Adrenal gland (tissue), 9 donors: ENCODE measurements at regions not wholly inside any gene's neighbourhood (a gene's known extent, or its start where the extent isn't known, plus 50 kb on each side); places are given as distances from the start of the nearest gene placed in this dataset.
A peak's percentile ranks its signal among the peaks of the same experiment; 100 is the strongest.

Source experiments
- DNase-seq, 7 donors: peaks; one replicate each; pipeline ENCODE4 v3.0.0-alpha.2; 2019 to 2020
- H3K27ac ChIP-seq, 5 donors: fragments of 200-600 bp; sonication (generic) in 4 of 5; 1 replicate in 3 of 5; 2 replicates in 2 of 5; pipeline versions ENCODE4 v1.5.1 to v1.8.0; 2016 to 2020; ENCODE audit warnings: mild to moderate bottlenecking in 1 of 5
- H3K27me3 ChIP-seq: fragments of 200-600 bp; 2 replicates; pipeline ENCODE4 v1.8.0; 2021
- H3K36me3 ChIP-seq, 2 donors: fragments of 200-600 bp; replicated peaks in 1 of 2; 1 replicate in 1 of 2; 2 replicates in 1 of 2; pipeline versions ENCODE4 v1.5.1 to v1.8.0; 2018 to 2022
- H3K4me1 ChIP-seq, 2 donors: fragments of 200-600 bp; replicated peaks in 1 of 2; 1 replicate in 1 of 2; 2 replicates in 1 of 2; pipeline versions ENCODE4 v1.5.1 to v1.8.0; 2018 to 2021
- H3K4me3 ChIP-seq, 4 donors: fragments of 200-600 bp; sonication (generic) in 3 of 4; one replicate each; pipeline ENCODE4 v1.5.1; 2016 to 2018
- H3K9me3 ChIP-seq, 3 donors: fragments of 200-600 bp; sonication (generic) in 1 of 3; replicated peaks in 1 of 3; 1 replicate in 2 of 3; 2 replicates in 1 of 3; pipeline versions ENCODE4 v1.5.1 to v1.8.0; 2016 to 2021
- CTCF ChIP-seq, 6 experiments: fragments of 450-650 bp in 4 of 6; fragments of 200-600 bp in 2 of 6; sonication (generic) in 1 of 6; IDR thresholded peaks; 1 replicate in 5 of 6; 2 replicates in 1 of 6; pipeline versions ENCODE4 v1.5.1 to v1.8.0; 2016 to 2021; ENCODE audit warnings: antibody characterized with exemption in 6 of 6, mild to moderate bottlenecking in 2 of 6, moderate library complexity in 1 of 6
- POLR2A ChIP-seq, 2 donors: fragments of 450-650 bp; IDR thresholded peaks; one replicate each; pipeline ENCODE4 v1.6.1; 2017; ENCODE audit warnings: antibody characterized with exemption in 2 of 2, mild to moderate bottlenecking in 2 of 2, moderate library complexity in 1 of 2
- WGBS, 4 donors: extraction: QIAGEN DNeasy Blood & Tissue Kit in 2 of 4; methylation state at CpG; one replicate each; pipeline versions ENCODE4 v1.1.5 to v1.1.7; 2013 to 2017; 5-methylcytosine and 5-hydroxymethylcytosine counted together
- intact Hi-C, 2 donors: fragments of 100-400 bp; cut with DNase I; formaldehyde crosslinking; loops; one replicate each; pipeline versions ENCODE4 v1.14.1 to v1.15.0; 2022 to 2023
- donor health status: healthy with polysubstance abuse.
- donor health status: Bipolar disorder and iron deficiency.
- donor health status: DM: yes; HTN: yes; CAD: no.
- donor health status: DM: no; HTN: no; CAD: no.
- donor health status: DM: no; HTN: no; CAD: no.

GRCh38 chr2:100654611-100655010 lies 91.8 kb downstream of the PDCL3 start:
- Histone ChIP-seq H3K4me3 (no peak overlapping the region), H3K27me3 (peaks cover 4% of the 10 kb centered on the region), H3K36me3 (no peaks in the 10 kb centered on the region), H3K9me3 (no peaks in the 10 kb centered on the region), H3K4me1 (no peaks in the 10 kb centered on the region), H3K27ac (no peak overlapping the region)
- WGBS, 4 donors, result 88 to 90% (median 89%) methylated on average over 7 of the region's 7 CpGs
- DNase-seq, result peak in 1 of 7 donors; percentile 3
- intact Hi-C loops, result no loop called here
- TF ChIP-seq POLR2A (IDR thresholded peaks at IDR 0.05) (no peak), CTCF (IDR thresholded peaks at IDR 0.05) (no peak)

GRCh38 chr2:100655446-100655845 lies 92.7 kb downstream of the PDCL3 start:
- H3K27ac ChIP-seq, result no peak overlapping the region
- WGBS, 4 donors, result 77 to 88% (median 86%) methylated on average over 5 of the region's 5 CpGs
- TF ChIP-seq POLR2A (IDR thresholded peaks at IDR 0.05) (no peak), CTCF (IDR thresholded peaks at IDR 0.05) (no peak)

GRCh38 chr2:100655936-100656534 lies 93.2 kb downstream of the PDCL3 start:
- H3K9me3 ChIP-seq, result no peaks in the 10 kb centered on the region
- no peak for TF ChIP-seq POLR2A (IDR thresholded peaks at IDR 0.05)
- TF ChIP-seq CTCF (IDR thresholded peaks at IDR 0.05), result no peak
- no peak overlapping the region for H3K27ac ChIP-seq
- no peak for DNase-seq
- no peak overlapping the region for H3K4me3 ChIP-seq
- no peaks in the 10 kb centered on the region for H3K36me3 ChIP-seq
- H3K27me3 ChIP-seq, result peaks cover 4% of the 10 kb centered on the region
- peaks cover 0 to 1% of the 10 kb centered on the region in 2 donors for H3K4me1 ChIP-seq
- intact Hi-C loops, result no loop called here
- WGBS, 4 donors, result 86 to 94% (median 90%) methylated on average over 5 of the region's 5 CpGs

More at GRCh38 chr2:100655446-100655845, 92.7 kb downstream of the PDCL3 start:
- Histone ChIP-seq H3K36me3 (no peaks in the 10 kb centered on the region), H3K27me3 (peaks cover 4% of the 10 kb centered on the region), H3K9me3 (no peaks in the 10 kb centered on the region), H3K4me1 (no peaks in the 10 kb centered on the region), H3K4me3 (no peak overlapping the region)
- peak in 1 of 7 donors; percentile 1 for DNase-seq
- intact Hi-C loops, result no loop called here

GRCh38 chr2:100658017-100658416 lies 95.2 kb downstream of the PDCL3 start:
- Histone ChIP-seq H3K4me3 (no peak overlapping the region), H3K36me3 (no peaks in the 10 kb centered on the region), H3K9me3 (no peaks in the 10 kb centered on the region), H3K27ac (no peak overlapping the region), H3K4me1 (peaks cover 0 to 3% of the 10 kb centered on the region in 2 donors), H3K27me3 (peaks cover 4% of the 10 kb centered on the region)
- intact Hi-C loops, result no loop called here
- no peak for DNase-seq
- TF ChIP-seq CTCF (IDR thresholded peaks at IDR 0.05), result no peak
- TF ChIP-seq POLR2A (IDR thresholded peaks at IDR 0.05), result no peak
- WGBS, 4 donors, result 81 to 86% (median 84%) methylated on average over 4 of the region's 4 CpGs
